CD14-positive monocyte (primary cell): ENCODE measurements at regions not wholly inside any gene's neighbourhood (a gene's known extent, or its start where the extent isn't known, plus 50 kb on each side); places are given as distances from the start of the nearest gene placed in this dataset.

Experiments
- DNase-seq, 3 donors: peaks; one replicate each; pipeline ENCODE4 v3.0.0-alpha.2; 2011 to 2022
- H2AFZ ChIP-seq: 2 replicates; pipeline ENCODE4 v1.6.0; 2012; ENCODE audit warnings: mild to moderate bottlenecking, low read depth, low read length, inconsistent platforms; ENCODE audit not compliant: insufficient read depth, poor library complexity, severe bottlenecking
- H3K27ac ChIP-seq, 2 donors: 1 replicate in 1 of 2; 2 replicates in 1 of 2; pipeline ENCODE4 v1.5.1; 2012 to 2013; ENCODE audit warnings: low read length in 2 of 2, control low read depth in 1 of 2, inconsistent platforms in 1 of 2, low read depth in 1 of 2, mild to moderate bottlenecking in 1 of 2
- H3K27me3 ChIP-seq, 2 donors: one replicate each; pipeline versions ENCODE4 v1.6.0 to v1.6.1; 2011 to 2013; ENCODE audit warnings: low read length in 2 of 2; ENCODE audit not compliant: control insufficient read depth in 2 of 2, insufficient read depth in 2 of 2
- H3K36me3 ChIP-seq, 2 donors: replicated peaks in 1 of 2; 1 replicate in 1 of 2; 2 replicates in 1 of 2; pipeline versions ENCODE4 v1.5.1 to v1.6.1; 2012 to 2013; ENCODE audit warnings: low read length in 2 of 2, control low read depth in 1 of 2, inconsistent platforms in 1 of 2, mild to moderate bottlenecking in 1 of 2; ENCODE audit not compliant: insufficient read depth in 2 of 2, control insufficient read depth in 1 of 2
- H3K4me1 ChIP-seq, 2 donors: 1 replicate in 1 of 2; 2 replicates in 1 of 2; pipeline versions ENCODE4 v1.5.1 to v1.6.1; 2012 to 2013; ENCODE audit warnings: low read length in 2 of 2, control low read depth in 1 of 2, inconsistent platforms in 1 of 2, mild to moderate bottlenecking in 1 of 2, moderate library complexity in 1 of 2; ENCODE audit not compliant: insufficient read depth in 2 of 2, control insufficient read depth in 1 of 2
- H3K4me2 ChIP-seq: replicated peaks from 2 replicates; pipeline ENCODE3; 2012; ENCODE audit warnings: low read length, moderate library complexity, mild to moderate bottlenecking; ENCODE audit not compliant: poor library complexity, severe bottlenecking; ENCODE audit errors: extremely low read depth
- H3K4me3 ChIP-seq, 3 experiments: fragments of 200-600 bp in 1 of 3; sonication (generic) in 1 of 3; replicated peaks in 1 of 3; 1 replicate in 2 of 3; 2 replicates in 1 of 3; pipeline ENCODE4 v1.5.1; 2011 to 2013; ENCODE audit warnings: low read length in 3 of 3, mild to moderate bottlenecking in 3 of 3, control low read depth in 2 of 3, low read depth in 2 of 3, inconsistent platforms in 1 of 3, moderate library complexity in 1 of 3
- H3K79me2 ChIP-seq: 2 replicates; pipeline ENCODE4 v1.6.0; 2012; ENCODE audit warnings: mild to moderate bottlenecking, control low read depth, inconsistent platforms, low read length, moderate library complexity; ENCODE audit not compliant: insufficient read depth
- H3K9ac ChIP-seq: 2 replicates; pipeline ENCODE4 v1.6.0; 2017; ENCODE audit warnings: low read length, mild to moderate bottlenecking; ENCODE audit not compliant: insufficient read depth, poor library complexity, severe bottlenecking
- H3K9me3 ChIP-seq, 2 donors: replicated peaks in 1 of 2; 1 replicate in 1 of 2; 2 replicates in 1 of 2; pipeline versions ENCODE4 v1.5.1 to v1.6.1; 2012 to 2013; ENCODE audit warnings: low read length in 2 of 2, control low read depth in 1 of 2; ENCODE audit not compliant: control insufficient read depth in 1 of 2, insufficient read depth in 1 of 2
- H4K20me1 ChIP-seq: 2 replicates; pipeline ENCODE4 v1.6.0; 2012; ENCODE audit warnings: mild to moderate bottlenecking, low read length, control low read depth, moderate library complexity; ENCODE audit not compliant: insufficient read depth
- H3K27ac Mint-ChIP-seq, 7 donors: one replicate each; pipeline ENCODE4 v1.8.0; 2020; ENCODE audit warnings: mild to moderate bottlenecking in 7 of 7, mixed read lengths in 7 of 7, moderate library complexity in 6 of 7, inconsistent platforms in 2 of 7
- H3K27me3 Mint-ChIP-seq, 3 donors: one replicate each; pipeline ENCODE4 v1.8.0; 2021 to 2022; ENCODE audit warnings: low read depth in 3 of 3, mild to moderate bottlenecking in 3 of 3, mixed read lengths in 3 of 3, moderate library complexity in 3 of 3, inconsistent platforms in 1 of 3
- H3K36me3 Mint-ChIP-seq, 2 donors: one replicate each; pipeline ENCODE4 v1.8.0; 2020; ENCODE audit warnings: mixed read lengths in 2 of 2, inconsistent platforms in 1 of 2, mild to moderate bottlenecking in 1 of 2
- H3K4me1 Mint-ChIP-seq: one replicate; pipeline ENCODE4 v1.8.0; 2020; ENCODE audit warnings: mild to moderate bottlenecking, mixed read lengths
- H3K4me3 Mint-ChIP-seq, 2 donors: one replicate each; pipeline ENCODE4 v1.8.0; 2020; ENCODE audit warnings: mild to moderate bottlenecking in 2 of 2, mixed read lengths in 2 of 2, moderate library complexity in 1 of 2
- H3K9me3 Mint-ChIP-seq, 7 donors: one replicate each; pipeline ENCODE4 v1.8.0; 2020 to 2022; ENCODE audit warnings: mixed read lengths in 7 of 7, mild to moderate bottlenecking in 6 of 7, moderate library complexity in 6 of 7, inconsistent platforms in 2 of 7
- CTCF ChIP-seq: fragments of 200-600 bp; IDR thresholded peaks from one replicate; pipeline ENCODE4 v1.8.0; 2022; ENCODE audit warnings: antibody characterized with exemption, mild to moderate bottlenecking
- WGBS: methylation state at CpG from one replicate; pipeline ENCODE4 v1.1.5; 2013; ENCODE audit warnings: missing lambda C conversion rate; ENCODE audit not compliant: insufficient coverage; 5-methylcytosine and 5-hydroxymethylcytosine counted together
- intact Hi-C, 2 donors: fragments of 100-400 bp; cut with micrococcal nuclease; formaldehyde crosslinking; loops; one replicate each; pipeline versions ENCODE4 v1.15.0 to v1.15.1; 2023

GRCh38 chr17:74117087-74117698, 86.3 kb upstream of the RPL38 start:
- no peak overlapping the region for H3K4me3 Mint-ChIP-seq
- TF ChIP-seq CTCF, result no peak
- H3K36me3 ChIP-seq, result no peaks in the 10 kb centered on the region
- DNase-seq, result no peak
- no peaks in the 10 kb centered on the region for H3K27me3 ChIP-seq
- no peaks in the 10 kb centered on the region for H3K79me2 ChIP-seq
- no peaks in the 10 kb centered on the region for H3K9me3 ChIP-seq
- H3K9ac ChIP-seq, result no peak overlapping the region
- WGBS, result 83% methylated on average over 14 of the region's 21 CpGs
- no peak overlapping the region for H2AFZ ChIP-seq
- H3K27me3 Mint-ChIP-seq, result peaks cover 11 to 23% (median 19%) of the 10 kb centered on the region in 3 donors
- H3K27ac Mint-ChIP-seq, result no peak overlapping the region
- no peak overlapping the region for H3K4me2 ChIP-seq
- H4K20me1 ChIP-seq, result no peaks in the 10 kb centered on the region
- no peaks in the 10 kb centered on the region for H3K4me1 Mint-ChIP-seq
- H3K27ac ChIP-seq, result no peak overlapping the region
- H3K36me3 Mint-ChIP-seq, result no peaks in the 10 kb centered on the region
- H3K9me3 Mint-ChIP-seq, result peaks cover 3 to 13% (median 8%) of the 10 kb centered on the region in 7 donors
- H3K4me1 ChIP-seq, result no peaks in the 10 kb centered on the region
- H3K4me3 ChIP-seq, result no peak overlapping the region
- intact Hi-C loops, result no loop called here

GRCh38 chr17:74117999-74118421, 85.5 kb upstream of the RPL38 start:
- Histone ChIP-seq H4K20me1 (no peaks in the 10 kb centered on the region), H3K4me2 (no peak overlapping the region), H3K27me3 (no peaks in the 10 kb centered on the region), H3K4me3 (no peak overlapping the region), H3K79me2 (no peaks in the 10 kb centered on the region), H3K4me1 (no peaks in the 10 kb centered on the region), H3K36me3 (no peaks in the 10 kb centered on the region), H3K27ac (no peak overlapping the region), H3K9me3 (no peaks in the 10 kb centered on the region), H2AFZ (no peak overlapping the region), H3K9ac (no peak overlapping the region)
- WGBS, result 63% methylated on average over 3 of the region's 5 CpGs
- no peak for DNase-seq
- H3K27me3 Mint-ChIP-seq, result peaks cover 11 to 23% (median 21%) of the 10 kb centered on the region in 3 donors
- intact Hi-C loops, result no loop called here
- no peaks in the 10 kb centered on the region for H3K4me1 Mint-ChIP-seq
- TF ChIP-seq CTCF, result no peak
- peaks cover 1 to 10% (median 3%) of the 10 kb centered on the region in 7 donors for H3K9me3 Mint-ChIP-seq
- no peak overlapping the region for H3K27ac Mint-ChIP-seq
- no peak overlapping the region for H3K4me3 Mint-ChIP-seq
- no peaks in the 10 kb centered on the region for H3K36me3 Mint-ChIP-seq
